OCI-LY3 (cell line): ENCODE measurements at regions not wholly inside any gene's neighbourhood (a gene's known extent, or its start where the extent isn't known, plus 50 kb on each side); places are given as distances from the start of the nearest gene placed in this dataset.
"Not testable (repeated sequence)": the region's sequence is repeated elsewhere in the genome, so short reads cannot be mapped to it uniquely, and the experiment has no call there.

Source experiments
- H2AFZ ChIP-seq: fragments of 200-600, 300-600 bp; shearing (Covaris generic); 2 replicates; pipeline ENCODE4 v1.6.0; 2014; ENCODE audit warnings: antibody characterized with exemption, low read depth, low read length
- H3K27ac ChIP-seq: fragments of 200-600, 300-600 bp; sonication (generic); 2 replicates; pipeline ENCODE4 v1.5.1; 2014; ENCODE audit warnings: mild to moderate bottlenecking, low read length, moderate library complexity, mixed read lengths
- H3K27me3 ChIP-seq: fragments of 200-600, 300-600 bp; sonication (generic); 2 replicates; pipeline ENCODE4 v1.6.1; 2014; ENCODE audit warnings: low read depth, low read length, mixed read lengths
- H3K36me3 ChIP-seq: fragments of 200-600, 300-600 bp; sonication (generic); replicated peaks from 2 replicates; pipeline ENCODE3; 2014; ENCODE audit warnings: low read depth, low read length, mixed read lengths
- H3K4me1 ChIP-seq: fragments of 300-600, 200-600 bp; sonication (generic); 2 replicates; pipeline ENCODE4 v1.6.1; 2014; ENCODE audit warnings: low read length, mixed read lengths
- H3K4me2 ChIP-seq: fragments of 200-600, 300-600 bp; sonication (generic); 2 replicates; pipeline ENCODE4 v1.6.1; 2014; ENCODE audit warnings: low read length, mixed read lengths
- H3K4me3 ChIP-seq: fragments of 300-600, 200-600 bp; sonication (generic); 2 replicates; pipeline ENCODE4 v1.5.1; 2014; ENCODE audit warnings: antibody characterized with exemption, mild to moderate bottlenecking, low read length, moderate library complexity
- H3K79me2 ChIP-seq: fragments of 300-600, 200-600 bp; shearing (Covaris generic); 2 replicates; pipeline ENCODE4 v1.6.1; 2014; ENCODE audit warnings: mild to moderate bottlenecking, low read length, mixed read lengths
- H3K9ac ChIP-seq: fragments of 300-600, 200-600 bp; shearing (Covaris generic); 2 replicates; pipeline ENCODE4 v1.6.0; 2014; ENCODE audit warnings: mild to moderate bottlenecking, low read length, moderate library complexity
- H3K9me3 ChIP-seq: fragments of 200-600, 300-600 bp; shearing (Covaris generic); 2 replicates; pipeline ENCODE4 v1.6.1; 2014; ENCODE audit warnings: low read length, mixed read lengths; ENCODE audit not compliant: insufficient read depth
- H4K20me1 ChIP-seq: fragments of 200-600, 300-600 bp; sonication (generic); 2 replicates; pipeline ENCODE4 v1.6.1; 2016; ENCODE audit warnings: low read length, mixed read lengths; ENCODE audit not compliant: insufficient read depth
- CTCF ChIP-seq: fragments of 200-600, 300-600 bp; sonication (generic); IDR thresholded peaks from 2 replicates; pipeline ENCODE4 v1.5.1; 2014; ENCODE audit warnings: antibody characterized with exemption, low read length, low read depth
- EZH2phosphoT487 ChIP-seq: fragments of 200-600 bp; shearing (Covaris generic); IDR thresholded peaks from 2 replicates; pipeline ENCODE4 v1.6.1; 2018; ENCODE audit warnings: antibody characterized with exemption, mixed run types, low read depth

GRCh38 chr2:211205836-211206235 is 649.4 kb downstream of the CPS1 start:
- Histone ChIP-seq H3K4me3 (no peak overlapping the region), H2AFZ (no peak overlapping the region), H3K4me2 (no peak overlapping the region), H3K9me3 (no peaks in the 10 kb centered on the region), H3K4me1 (peaks cover 20% of the 10 kb centered on the region), H3K27ac (no peak overlapping the region), H4K20me1 (no peaks in the 10 kb centered on the region), H3K9ac (no peak overlapping the region), H3K79me2 (no peaks in the 10 kb centered on the region), H3K27me3 (no peaks in the 10 kb centered on the region), H3K36me3 (no peaks in the 10 kb centered on the region)
- TF ChIP-seq CTCF = no peak
- TF ChIP-seq EZH2phosphoT487 = no peak

GRCh38 chr2:211216221-211216620 is 659.8 kb downstream of the CPS1 start:
- Histone ChIP-seq H3K27ac (no peak overlapping the region), H3K4me2 (no peak overlapping the region), H3K36me3 (no peaks in the 10 kb centered on the region), H3K27me3 (no peaks in the 10 kb centered on the region), H3K4me1 (no peaks in the 10 kb centered on the region; the same call in 1 of the 2 replicates), H3K79me2 (no peaks in the 10 kb centered on the region), H3K4me3 (no peak overlapping the region), H3K9ac (no peak overlapping the region), H2AFZ (no peak overlapping the region), H4K20me1 (no peaks in the 10 kb centered on the region), H3K9me3 (no peaks in the 10 kb centered on the region)
- TF ChIP-seq CTCF = peak; percentile 49
- TF ChIP-seq EZH2phosphoT487 = no peak

- not testable (repeated sequence) for H3K9ac ChIP-seq, H3K4me1 ChIP-seq, H3K79me2 ChIP-seq, H3K27ac ChIP-seq, H3K9me3 ChIP-seq, H3K36me3 ChIP-seq, H4K20me1 ChIP-seq, H3K4me2 ChIP-seq, H3K27me3 ChIP-seq, H2AFZ ChIP-seq, H3K4me3 ChIP-seq
Measured at GRCh38 chr2:211219548-211219947, 663.1 kb downstream of the CPS1 start.

- H3K4me3 ChIP-seq = no peak overlapping the region
- H3K4me2 ChIP-seq = no peak overlapping the region
- no peak overlapping the region for H2AFZ ChIP-seq
- no peaks in the 10 kb centered on the region for H3K36me3 ChIP-seq
- H3K79me2 ChIP-seq = no peaks in the 10 kb centered on the region
- H3K9me3 ChIP-seq = no peaks in the 10 kb centered on the region
- no peak for TF ChIP-seq EZH2phosphoT487
- no peak for TF ChIP-seq CTCF
- H3K27ac ChIP-seq = no peak overlapping the region
- no peaks in the 10 kb centered on the region for H3K27me3 ChIP-seq
- no peak overlapping the region for H3K9ac ChIP-seq
- no peaks in the 10 kb centered on the region for H4K20me1 ChIP-seq
- no peaks in the 10 kb centered on the region for H3K4me1 ChIP-seq
Measured at GRCh38 chr2:211225784-211226183, 669.4 kb downstream of the CPS1 start.

- H3K4me2 ChIP-seq = no peak overlapping the region
- H3K9ac ChIP-seq = no peak overlapping the region
- H3K36me3 ChIP-seq = no peaks in the 10 kb centered on the region
- no peak overlapping the region for H3K27ac ChIP-seq
- no peaks in the 10 kb centered on the region for H3K79me2 ChIP-seq
- no peak overlapping the region; the same call in 1 of the 2 replicates for H2AFZ ChIP-seq
- no peaks in the 10 kb centered on the region for H3K27me3 ChIP-seq
- H3K4me3 ChIP-seq = no peak overlapping the region
- TF ChIP-seq CTCF (no peak), EZH2phosphoT487 (no peak)
- no peaks in the 10 kb centered on the region for H3K9me3 ChIP-seq
- no peaks in the 10 kb centered on the region for H4K20me1 ChIP-seq
- H3K4me1 ChIP-seq = no peaks in the 10 kb centered on the region
Measured at GRCh38 chr2:211228559-211228958, 672.2 kb downstream of the CPS1 start.
